NCI-H1417 (cell line): ENCODE measurements at regions not wholly inside any gene's neighbourhood (a gene's known extent, or its start where the extent isn't known, plus 50 kb on each side); places are given as distances from the start of the nearest gene placed in this dataset.
A peak's percentile ranks its signal among the peaks of the same experiment; 100 is the strongest.
"Not testable (repeated sequence)": the region's sequence is repeated elsewhere in the genome, so short reads cannot be mapped to it uniquely, and the experiment has no call there.

Experiments
- DNase-seq, 3 experiments: peaks; one replicate each; lab custom pipeline; 2025; lab: John Stamatoyannopoulos, UW

GRCh38 chr9:11506980-11507379 is 894.2 kb upstream of the PTPRD start:
- DNase-seq, result no peak

DNA sequence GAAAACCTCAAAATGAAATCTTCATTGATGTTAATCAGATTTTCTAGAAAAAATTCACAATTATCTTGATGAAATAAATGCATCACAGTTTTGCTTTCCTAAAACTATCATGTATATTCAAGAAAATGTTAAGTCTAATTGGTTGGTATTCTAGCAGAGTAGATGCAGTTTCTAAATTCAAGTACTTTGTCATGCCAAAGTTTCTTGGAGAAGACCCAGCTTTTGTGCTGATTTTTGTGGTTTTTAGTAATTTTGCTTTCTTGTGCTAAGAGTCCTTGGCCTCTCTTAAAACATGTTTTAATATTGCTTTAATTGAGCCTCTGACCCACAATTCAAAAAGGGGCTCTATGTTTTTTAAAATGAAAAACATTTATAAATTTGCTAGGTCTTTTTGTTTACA is 924.8 kb upstream of the PTPRD start:
- DNase-seq, result no peak

GRCh38 chr9:11542781-11543180 is 930.0 kb upstream of the PTPRD start:
- no peak for DNase-seq

GRCh38 chr9:11546231-11546630 is 933.4 kb upstream of the PTPRD start:
- DNase-seq, result no peak

GRCh38 chr9:11549311-11549794 is 936.6 kb upstream of the PTPRD start:
- no peak for DNase-seq

DNA sequence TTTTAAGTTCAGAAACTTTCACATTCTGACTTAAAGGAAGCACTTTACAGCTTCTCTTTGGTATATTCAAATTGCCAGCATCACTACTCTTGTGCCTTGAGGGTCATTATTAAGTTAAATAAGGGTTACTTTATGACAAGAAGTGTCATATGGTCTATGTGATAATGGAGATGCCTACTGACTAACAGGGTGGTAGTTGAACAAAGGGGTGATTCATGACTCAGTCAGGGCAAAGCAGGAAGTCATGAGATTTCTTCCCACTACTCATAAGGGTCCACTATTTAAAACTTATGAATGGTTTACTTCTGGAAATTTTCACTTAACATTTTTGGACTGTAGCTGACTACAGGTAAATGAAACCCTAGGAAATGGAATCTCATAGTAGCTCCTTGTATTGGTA is 938.3 kb upstream of the PTPRD start:
- DNase-seq, result no peak

- DNase-seq, result no peak
Measured at GRCh38 chr9:11558043-11558442, 945.2 kb upstream of the PTPRD start.

DNA sequence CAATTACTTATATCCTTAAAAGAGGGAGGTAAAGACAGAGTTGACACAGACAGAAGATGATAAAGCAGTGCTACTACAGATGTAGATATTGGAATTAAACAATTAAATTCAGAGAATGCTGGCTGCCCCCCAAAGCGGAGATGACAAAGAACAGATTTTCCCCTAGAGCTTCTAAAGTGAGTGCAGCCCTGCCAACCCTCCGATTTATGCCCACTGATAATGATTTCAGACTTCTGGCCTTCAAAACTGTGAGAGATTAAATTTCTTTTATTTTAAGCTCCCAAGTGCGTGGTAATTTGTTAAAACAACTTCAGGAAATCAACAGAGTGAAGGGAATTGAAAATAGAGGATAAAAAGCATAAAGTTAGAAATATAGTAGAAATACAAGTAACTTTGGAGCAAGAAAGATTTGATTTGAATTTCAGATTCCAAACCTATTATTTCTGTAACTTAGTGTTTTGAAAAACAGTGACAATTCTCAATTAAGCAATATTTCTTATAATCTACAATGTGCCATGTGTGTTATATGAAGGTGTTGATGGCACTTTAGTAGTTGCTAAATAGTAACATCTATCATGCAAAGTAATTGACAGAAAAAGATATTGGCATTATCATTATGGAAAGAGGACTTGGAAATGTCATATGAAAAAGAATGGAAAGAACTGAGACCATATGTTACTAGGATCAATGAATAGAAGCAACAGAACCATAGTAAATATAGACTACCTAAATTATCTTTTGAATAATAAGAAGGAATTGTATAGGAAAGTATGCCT is 946.4 kb upstream of the PTPRD start:
- DNase-seq, result no peak

DNA sequence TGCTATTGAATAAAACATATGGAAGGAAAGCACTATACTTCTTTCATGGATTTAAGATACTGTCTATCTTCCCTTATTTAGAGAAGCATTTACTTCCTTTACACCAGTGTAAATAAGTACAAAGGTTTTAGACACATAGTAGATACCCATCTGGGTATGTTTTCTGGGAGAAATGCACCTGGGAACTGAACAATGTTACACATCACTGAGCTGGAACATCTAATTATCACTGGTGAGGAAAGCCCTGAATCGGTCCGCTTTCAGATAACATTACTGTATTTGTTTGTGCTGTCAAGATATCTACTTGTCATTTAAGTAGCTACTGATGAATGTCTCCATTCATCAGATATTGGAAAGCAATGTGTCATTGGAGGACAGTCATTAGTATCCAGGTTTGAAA is 964.7 kb upstream of the PTPRD start:
- DNase-seq, result peak in 2 of 3 experiments; percentile 3 to 50

DNA sequence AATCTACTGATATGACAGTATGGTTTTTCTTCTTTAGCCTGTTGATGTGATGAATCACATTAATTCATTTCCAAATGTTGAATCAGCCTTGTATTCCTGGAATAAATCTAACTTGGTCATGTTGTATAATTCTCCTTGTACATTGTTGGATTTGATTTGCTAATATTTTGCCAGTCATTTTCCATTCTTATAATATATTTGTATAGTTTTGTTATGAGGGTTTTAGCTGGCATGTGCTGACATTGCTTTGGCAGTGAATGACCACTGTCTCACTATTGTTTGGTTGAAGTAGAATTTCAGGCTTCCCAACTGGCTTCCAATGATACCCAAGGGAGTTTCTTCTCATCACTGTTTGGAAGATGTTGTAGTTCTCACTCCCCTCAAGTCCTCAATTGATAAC is 983.0 kb upstream of the PTPRD start:
- no peak for DNase-seq

GRCh38 chr9:11618241-11618805 is 1005.5 kb upstream of the PTPRD start:
- DNase-seq, result no peak

DNA sequence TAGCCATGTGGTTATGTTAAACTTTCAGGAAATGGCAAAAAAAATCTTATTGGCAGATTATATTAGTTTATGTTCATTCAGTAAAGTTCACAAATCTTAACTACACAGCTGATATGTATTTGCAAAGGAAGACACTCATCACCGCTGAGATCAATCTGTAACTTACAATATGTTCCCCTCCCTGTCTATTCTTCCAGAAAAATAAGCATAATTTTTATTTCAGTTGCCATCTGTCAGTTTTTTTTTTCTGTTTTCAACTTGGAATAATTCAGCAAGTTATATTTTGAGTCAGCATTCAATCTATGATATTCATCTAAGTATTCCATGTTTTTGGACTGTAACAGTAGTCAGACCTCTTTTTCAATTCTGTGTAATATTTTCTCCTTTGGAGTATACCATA is 1019.9 kb upstream of the PTPRD start:
- DNase-seq, result no peak

GRCh38 chr9:11646831-11647230 is 1034.0 kb upstream of the PTPRD start:
- DNase-seq, result no peak

DNA sequence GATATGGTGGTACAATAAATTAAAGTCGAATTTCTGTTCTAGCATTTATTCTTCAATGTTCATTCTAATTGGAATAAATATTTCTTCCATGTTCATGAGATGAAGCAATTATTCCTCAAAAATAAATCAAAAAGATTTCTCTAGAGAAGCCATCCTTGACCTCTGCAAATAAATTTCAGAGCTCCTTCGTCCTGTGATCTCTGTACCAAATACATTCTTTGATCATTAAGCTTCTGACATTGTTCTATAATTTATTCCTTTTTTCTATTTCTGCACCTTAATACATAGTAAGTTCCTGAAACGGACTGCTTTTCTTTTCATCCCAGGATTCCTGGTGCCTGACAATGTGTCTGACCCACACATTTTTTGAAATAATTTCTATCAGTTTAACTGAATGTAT is 1039.3 kb upstream of the TYRP1 start:
- DNase-seq, result no peak

DNA sequence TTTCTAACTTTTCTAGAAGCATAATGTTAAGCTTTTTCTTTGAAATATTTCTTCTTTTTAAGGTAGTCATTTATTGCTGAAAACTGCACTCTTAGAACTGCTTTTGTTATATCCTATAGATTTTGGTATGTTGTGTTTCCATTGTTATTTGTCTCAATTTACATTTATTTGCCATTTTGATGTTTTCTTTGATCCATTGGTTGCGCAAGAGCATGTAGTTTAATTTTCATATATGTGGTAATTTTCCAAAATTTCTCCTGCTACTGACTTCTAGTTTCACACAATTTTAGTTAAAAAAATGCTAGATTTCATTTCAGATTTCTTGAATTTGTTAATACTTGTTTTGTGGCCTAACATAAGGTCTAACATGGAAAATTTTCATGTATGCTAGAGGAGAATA is 1029.3 kb upstream of the TYRP1 start:
- DNase-seq, result no peak

DNA sequence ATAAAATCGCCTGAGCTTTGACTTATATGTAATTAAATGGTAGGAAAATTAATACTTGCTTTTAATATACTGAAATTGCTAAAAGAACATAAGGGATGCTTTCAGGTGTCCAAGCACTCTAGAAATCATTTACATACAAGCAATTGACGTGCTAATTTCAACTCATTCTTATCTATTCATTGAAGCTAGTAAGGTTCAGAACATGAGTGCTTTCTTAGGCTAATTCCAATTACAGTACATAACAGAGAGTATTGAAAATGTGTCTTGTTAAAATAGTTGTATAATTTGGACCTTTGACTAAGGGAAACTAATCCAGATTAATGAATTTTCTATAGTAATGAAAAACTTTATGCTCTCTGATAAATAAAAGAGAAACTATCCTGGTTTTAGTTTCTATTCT is 1016.4 kb upstream of the TYRP1 start:
- DNase-seq, result no peak

- DNase-seq, result peak in 1 of 3 experiments; percentile 1
Measured at GRCh38 chr9:11686733-11687132, 1006.5 kb upstream of the TYRP1 start.

DNA sequence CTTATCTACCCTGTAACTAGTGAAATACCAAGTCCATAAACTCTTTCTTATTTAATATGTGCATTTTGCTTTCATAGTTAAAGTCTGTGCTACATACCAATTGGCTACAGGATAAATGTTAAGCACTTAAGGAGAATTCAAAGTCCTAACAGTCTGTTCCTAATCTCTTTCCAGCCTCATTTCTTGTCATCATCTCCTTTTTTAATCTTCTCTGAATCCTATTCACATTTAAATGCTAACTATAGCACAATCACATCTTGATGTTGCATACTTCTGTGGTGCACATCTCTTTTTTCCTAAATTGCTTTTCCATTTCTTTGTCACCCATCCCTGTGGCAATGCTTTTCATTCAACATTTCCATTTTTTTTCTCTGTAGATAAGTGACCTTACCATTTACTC is 996.1 kb upstream of the TYRP1 start:
- DNase-seq, result no peak

- no peak for DNase-seq
Measured at GRCh38 chr9:11701706-11702105, 991.5 kb upstream of the TYRP1 start.

- DNase-seq, result no peak
Measured at GRCh38 chr9:11702548-11702947, 990.6 kb upstream of the TYRP1 start.

GRCh38 chr9:11704198-11704597 is 989.0 kb upstream of the TYRP1 start:
- not testable (repeated sequence) for DNase-seq

DNA sequence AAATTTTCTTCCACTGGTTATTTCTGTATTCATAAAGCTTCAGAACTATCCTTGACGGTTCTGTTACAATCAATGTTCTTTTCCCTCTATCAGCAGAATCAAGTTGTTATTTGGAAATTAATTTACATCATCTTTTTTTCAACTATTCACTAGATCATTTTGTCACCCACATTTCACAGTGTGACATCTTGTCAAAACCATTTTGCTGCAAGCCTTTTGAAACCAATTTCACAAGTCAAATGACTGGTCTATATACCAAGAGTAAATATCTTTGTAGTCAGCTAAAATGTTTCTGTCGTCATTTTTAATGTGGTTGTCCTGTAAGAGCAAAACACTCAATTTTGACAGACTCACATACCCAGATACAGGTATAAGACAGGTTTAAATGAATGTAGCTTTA is 984.3 kb upstream of the TYRP1 start:
- DNase-seq, result no peak

- DNase-seq, result no peak
Measured at GRCh38 chr9:11709567-11709966, 983.6 kb upstream of the TYRP1 start.

GRCh38 chr9:11713077-11713476 is 980.1 kb upstream of the TYRP1 start:
- no peak for DNase-seq
